IPS DF 6.9 (cell line): ENCODE measurements at regions not wholly inside any gene's neighbourhood (a gene's known extent, or its start where the extent isn't known, plus 50 kb on each side); places are given as distances from the start of the nearest gene placed in this dataset.

Source experiments
- DNase-seq: peaks from one replicate; pipeline ENCODE4 v3.0.0-alpha.2; 2013; ENCODE audit warnings: low read depth, low spot score
- H3K27ac ChIP-seq: one replicate; pipeline ENCODE4 v1.5.1; 2013; ENCODE audit warnings: low read length, control low read depth
- H3K27me3 ChIP-seq: 2 replicates; pipeline ENCODE4 v1.6.1; 2013; ENCODE audit warnings: mild to moderate bottlenecking, low read length; ENCODE audit not compliant: control insufficient read depth, insufficient read depth
- H3K36me3 ChIP-seq: 2 replicates; pipeline ENCODE4 v1.6.1; 2013; ENCODE audit warnings: low read length; ENCODE audit not compliant: control insufficient read depth, insufficient read depth
- H3K4me1 ChIP-seq: 2 replicates; pipeline ENCODE4 v1.6.1; 2013; ENCODE audit warnings: low read length; ENCODE audit not compliant: control insufficient read depth, insufficient read depth
- H3K4me3 ChIP-seq: 2 replicates; pipeline ENCODE4 v1.5.1; 2013; ENCODE audit warnings: mild to moderate bottlenecking, low read length
- H3K9me3 ChIP-seq: 2 replicates; pipeline ENCODE4 v1.6.1; 2013; ENCODE audit warnings: low read length, inconsistent platforms; ENCODE audit not compliant: control insufficient read depth, insufficient read depth

- H3K9me3 ChIP-seq: no peaks in the 10 kb centered on the region
- no peak overlapping the region for H3K27ac ChIP-seq
- no peaks in the 10 kb centered on the region for H3K27me3 ChIP-seq
- no peak overlapping the region for H3K4me3 ChIP-seq
- no peaks in the 10 kb centered on the region for H3K4me1 ChIP-seq
- no peak for DNase-seq
- no peaks in the 10 kb centered on the region for H3K36me3 ChIP-seq
These were observed 51.0 kb upstream of the FGF10 start for GRCh38 chr5:44440186-44440585.
